T-helper 22 cell (primary cell): ENCODE measurements at regions not wholly inside any gene's neighbourhood (a gene's known extent, or its start where the extent isn't known, plus 50 kb on each side); places are given as distances from the start of the nearest gene placed in this dataset.

Experiments
- DNase-seq: peaks from one replicate; pipeline ENCODE4 v3.0.0-alpha.2; 2020; ENCODE audit warnings: low read depth

DNA sequence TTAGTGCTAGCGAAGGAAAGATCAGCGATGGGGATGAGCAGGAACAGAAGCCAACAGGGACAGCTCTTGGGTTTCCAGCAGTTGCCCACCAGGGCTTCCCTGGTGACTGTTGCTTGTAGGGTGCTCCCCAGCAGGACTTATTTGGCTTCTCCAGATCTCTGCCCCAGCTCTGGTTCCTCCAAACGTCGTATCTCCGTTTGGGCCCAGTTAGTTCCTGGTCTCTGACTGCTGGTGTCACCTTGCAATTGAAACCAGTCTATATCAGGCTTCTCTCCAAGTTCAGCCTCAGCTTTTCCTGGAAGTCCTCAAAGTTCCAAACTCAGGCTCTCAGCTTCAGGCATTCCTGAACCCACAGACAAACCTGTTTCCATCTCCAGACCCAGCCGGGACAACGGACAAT is 70.8 kb upstream of the NXT1 start:
- DNase-seq, result no peak

DNA sequence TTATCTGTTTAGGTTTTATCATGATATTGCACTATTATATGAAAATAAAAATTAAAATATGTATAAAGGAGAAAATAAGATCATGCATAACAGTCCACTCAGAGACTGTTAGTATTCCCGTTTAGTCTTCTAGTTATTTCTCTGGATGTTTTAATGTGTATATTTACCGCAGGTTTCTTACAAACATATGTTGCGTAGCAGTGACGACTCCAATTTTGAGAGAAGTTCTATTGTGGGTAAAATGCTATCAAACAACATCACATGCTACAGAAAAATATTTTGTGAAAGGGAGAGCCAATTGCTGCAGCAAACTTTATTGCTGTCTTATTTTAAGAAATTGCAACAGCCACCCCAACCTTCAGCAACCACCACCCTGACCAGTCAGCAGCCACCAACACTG is 72.4 kb upstream of the NXT1 start:
- no peak for DNase-seq

DNA sequence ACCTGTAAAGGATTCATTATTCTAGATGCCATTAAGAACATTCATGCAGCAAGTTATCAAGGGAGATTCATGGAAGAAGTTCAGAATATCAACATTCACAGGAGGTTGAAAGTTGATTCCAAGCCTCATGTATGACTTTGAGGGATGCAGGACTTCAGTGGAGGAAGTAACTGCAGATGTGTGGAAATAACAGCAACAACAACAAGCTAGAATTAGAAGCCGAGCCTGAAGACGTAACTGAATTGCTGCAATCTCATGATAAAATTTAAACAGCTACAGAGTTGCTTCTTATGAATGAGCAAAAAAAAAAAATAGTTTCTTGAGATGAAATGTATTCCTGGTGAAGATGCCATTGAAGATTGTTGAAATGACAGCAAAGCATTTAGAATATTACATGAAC is 73.3 kb upstream of the NXT1 start:
- DNase-seq, result no peak

GRCh38 chr20:23273776-23274175 is 76.8 kb upstream of the NXT1 start:
- DNase-seq, result no peak

DNA sequence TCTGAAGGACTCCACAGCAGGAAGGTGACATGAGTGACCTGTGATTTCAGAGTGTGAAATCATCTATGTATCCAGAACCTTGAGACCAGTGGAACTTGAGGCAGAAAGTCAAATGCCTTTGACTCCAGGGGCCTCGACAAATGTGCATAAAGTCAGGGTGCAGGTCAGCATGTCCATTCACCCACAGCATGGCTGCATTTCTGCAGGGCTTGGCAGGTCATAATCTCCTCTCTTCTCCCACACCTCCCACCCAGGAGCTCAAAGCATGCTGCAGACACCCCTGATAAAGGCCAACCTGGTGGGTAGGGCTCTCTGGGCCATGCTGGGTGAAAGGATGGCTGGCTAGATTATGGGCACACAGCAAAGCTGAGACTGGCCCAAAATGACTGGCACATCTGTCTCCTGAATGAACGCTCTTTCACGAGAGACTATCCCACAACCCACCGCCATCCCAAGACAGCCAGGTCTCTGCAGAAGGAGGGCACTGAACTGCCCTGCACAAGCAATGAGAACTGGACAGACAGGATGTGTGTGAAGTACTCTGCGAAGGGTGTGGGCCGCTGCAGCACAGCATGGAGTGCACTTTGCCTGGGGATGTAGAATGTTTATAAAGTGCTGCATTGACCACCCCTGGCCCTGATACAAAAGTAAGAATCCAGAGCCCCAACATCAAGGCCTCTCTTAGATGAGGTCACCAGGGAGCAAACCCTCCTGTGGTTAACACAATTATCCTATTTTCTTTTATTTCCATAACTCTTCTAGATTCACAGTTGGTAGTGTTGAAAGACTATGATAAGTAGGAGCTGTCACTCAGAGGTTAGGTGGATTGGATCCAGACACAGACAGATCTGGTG is 78.2 kb upstream of the NXT1 start:
- no peak for DNase-seq

GRCh38 chr20:23270382-23270911 is 80.1 kb upstream of the NXT1 start:
- DNase-seq, result no peak

DNA sequence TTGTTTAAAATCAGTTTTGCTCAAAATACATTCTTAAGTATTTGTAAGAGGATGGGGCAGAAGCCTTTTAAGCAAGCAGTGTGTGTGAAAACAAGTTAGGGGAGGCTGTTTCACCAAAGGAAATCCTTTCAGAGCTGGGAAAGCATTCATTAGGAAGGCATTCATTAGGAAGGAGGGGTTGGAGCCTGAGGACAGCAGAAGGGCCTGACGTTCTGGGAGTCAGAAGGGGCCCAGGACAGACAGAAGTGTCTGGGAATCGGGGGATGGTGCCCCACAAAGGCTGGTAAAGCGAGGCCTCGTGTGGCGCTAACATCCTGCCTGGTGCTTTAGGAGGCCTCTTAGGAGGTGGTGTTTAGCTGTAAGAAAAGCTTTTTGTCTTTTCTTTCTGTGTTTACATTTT is 80.6 kb upstream of the NXT1 start:
- DNase-seq, result no peak

DNA sequence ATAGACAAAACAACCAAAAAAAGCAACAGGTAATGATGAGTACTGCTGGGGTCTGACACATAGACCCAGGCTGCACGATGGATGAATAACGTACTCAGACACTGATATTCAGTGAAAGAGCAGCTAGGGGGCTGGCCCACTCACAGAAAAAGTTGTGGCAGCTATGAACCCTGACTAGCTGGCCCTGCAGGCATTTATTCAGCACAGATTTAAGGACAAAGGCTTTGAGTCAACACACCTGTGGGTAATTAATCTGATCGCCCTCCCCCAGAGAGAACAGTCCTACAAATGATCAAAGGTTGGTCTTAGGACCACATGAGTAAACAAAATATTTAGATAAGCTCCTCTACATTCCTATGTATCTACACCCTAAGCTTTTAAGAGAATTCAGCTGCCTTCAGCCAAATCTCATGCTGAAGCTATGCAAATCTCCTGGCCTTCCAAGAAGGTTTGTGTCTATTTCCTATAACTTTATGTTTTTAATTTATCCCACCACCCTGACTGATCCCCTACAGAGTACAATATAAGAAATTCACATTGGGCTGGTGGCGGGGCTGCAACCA is 81.7 kb upstream of the NXT1 start:
- DNase-seq, result no peak

GRCh38 chr20:23267909-23268308 is 82.7 kb upstream of the NXT1 start:
- no peak for DNase-seq

DNA sequence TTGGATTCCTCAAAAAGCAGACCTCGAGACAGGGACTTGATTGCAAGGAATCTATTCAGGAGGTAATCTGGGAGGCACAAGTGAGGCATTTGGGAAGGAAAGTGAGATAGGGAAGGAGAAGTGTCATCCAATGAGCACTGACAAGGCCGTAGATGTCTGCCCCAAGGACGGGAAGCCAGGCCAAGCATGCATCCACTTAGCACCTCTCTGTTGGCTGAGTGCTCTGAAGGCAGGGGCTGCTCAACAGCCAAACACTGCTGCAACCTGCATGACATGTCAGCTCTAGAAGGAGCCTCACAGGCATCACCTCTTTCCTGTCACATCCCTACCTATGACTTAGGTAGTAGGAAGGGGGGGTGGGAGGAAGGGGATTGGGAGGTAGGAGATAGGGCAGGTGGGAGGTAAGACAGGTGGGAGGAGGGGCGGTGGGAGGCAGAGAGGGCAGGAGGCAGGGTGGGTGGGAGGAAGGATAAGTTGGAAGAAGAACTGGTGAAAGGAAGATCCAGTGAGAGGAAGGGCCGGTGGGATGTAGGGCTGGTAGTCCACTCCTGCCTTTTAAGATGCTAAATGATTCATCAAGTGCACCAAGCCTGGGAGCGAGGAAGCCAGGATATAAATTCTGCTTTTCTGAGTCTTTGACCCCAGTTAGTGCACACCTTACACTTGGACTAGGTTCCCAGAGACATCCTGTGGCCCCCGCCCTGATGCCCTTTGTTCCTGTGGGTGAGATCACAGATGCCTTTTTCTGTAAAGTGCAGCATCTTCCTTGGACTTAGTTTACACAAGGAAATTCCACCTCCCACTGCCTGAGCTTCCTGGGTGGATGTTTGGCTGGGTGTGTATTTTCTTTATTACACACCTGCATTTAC is 83.8 kb upstream of the NXT1 start:
- no peak for DNase-seq

DNA sequence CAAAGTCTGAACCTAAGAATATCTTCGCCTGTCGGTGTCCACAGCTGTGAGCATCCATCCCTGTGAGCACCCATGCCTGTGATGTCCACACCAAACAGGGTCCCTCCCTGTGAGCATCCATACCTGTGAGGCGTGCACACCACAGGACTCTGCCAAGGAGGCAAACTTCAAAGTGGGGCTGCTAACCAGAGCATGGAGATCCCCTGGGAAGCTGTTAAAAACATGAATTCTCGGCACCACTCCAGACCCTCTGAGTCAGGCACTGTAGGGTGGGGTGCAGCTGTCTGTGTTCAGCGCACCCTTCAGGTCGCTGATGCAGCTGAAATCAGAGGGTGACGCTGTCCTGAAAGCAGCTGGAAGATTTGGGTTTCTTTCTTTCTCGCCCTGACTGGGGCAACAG is 85.4 kb upstream of the NXT1 start:
- DNase-seq, result no peak

DNA sequence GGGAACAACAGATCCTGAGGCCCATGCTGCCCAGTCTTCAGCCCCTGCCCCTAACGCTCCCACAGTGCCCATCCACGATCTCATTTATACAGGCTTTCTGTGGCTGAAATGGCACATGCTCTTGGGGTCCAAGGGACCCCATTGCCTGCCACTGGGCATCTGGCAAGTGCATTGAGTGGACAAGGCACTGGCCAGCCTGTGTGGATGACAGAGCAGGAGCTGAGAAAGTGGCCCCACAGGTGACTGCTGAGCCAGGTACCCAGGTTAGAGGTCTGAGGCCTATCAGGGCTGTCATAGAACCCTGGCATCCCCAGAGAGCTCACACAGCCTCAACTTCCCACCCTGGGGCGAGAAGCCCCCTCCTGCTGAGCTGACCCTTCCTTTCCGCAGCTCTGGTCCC is 86.0 kb upstream of the NXT1 start:
- DNase-seq, result no peak

DNA sequence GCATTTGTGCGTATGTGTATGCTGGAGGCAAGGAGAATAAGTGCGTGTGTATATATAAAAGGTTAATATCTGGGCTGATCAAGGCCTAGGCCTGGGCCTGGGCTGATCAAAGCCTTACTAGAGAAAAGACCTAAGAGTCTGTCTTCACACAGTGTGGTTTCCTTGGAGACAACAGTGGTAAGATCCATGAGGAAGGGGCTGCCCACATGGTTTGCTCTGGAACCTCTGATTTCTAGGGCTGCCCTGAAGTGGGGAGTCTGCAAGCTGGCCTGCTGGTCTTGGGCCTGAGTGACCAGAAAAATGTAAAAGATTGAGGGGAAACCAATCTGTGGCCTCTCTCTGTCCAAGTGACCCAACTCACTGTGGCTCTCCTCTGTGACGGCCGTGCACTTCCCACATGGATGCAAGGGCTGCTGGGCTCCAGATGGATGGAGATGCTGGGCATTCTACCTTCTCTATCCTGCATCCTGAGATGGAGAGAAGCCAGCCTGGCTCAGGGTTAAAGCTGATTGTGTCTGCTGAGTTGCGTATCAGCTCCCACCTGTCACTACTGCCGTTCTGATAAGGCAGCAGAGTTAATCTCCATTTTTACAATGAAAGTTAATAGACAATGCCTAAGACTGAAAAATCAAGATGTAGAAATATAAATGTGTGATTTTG is 90.3 kb upstream of the NXT1 start:
- DNase-seq, result no peak

DNA sequence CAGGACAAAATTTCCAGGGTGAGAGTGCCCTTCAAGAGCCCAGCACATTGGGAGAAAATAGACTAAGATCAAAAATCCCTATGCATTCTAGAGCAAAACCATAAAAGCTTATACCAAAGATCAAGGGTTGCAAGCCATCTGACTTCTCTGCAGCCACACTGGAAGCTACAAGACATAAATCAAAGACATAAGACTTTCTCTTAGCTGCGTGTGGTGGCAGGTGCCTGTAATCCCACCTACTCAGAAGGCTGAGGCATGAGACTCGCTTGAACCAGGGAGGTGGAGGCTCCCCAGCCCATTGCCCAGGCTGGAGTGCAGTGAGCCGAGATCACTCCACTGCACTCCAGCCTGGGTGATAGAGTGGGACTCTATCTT is 91.9 kb upstream of the NXT1 start:
- DNase-seq, result no peak

DNA sequence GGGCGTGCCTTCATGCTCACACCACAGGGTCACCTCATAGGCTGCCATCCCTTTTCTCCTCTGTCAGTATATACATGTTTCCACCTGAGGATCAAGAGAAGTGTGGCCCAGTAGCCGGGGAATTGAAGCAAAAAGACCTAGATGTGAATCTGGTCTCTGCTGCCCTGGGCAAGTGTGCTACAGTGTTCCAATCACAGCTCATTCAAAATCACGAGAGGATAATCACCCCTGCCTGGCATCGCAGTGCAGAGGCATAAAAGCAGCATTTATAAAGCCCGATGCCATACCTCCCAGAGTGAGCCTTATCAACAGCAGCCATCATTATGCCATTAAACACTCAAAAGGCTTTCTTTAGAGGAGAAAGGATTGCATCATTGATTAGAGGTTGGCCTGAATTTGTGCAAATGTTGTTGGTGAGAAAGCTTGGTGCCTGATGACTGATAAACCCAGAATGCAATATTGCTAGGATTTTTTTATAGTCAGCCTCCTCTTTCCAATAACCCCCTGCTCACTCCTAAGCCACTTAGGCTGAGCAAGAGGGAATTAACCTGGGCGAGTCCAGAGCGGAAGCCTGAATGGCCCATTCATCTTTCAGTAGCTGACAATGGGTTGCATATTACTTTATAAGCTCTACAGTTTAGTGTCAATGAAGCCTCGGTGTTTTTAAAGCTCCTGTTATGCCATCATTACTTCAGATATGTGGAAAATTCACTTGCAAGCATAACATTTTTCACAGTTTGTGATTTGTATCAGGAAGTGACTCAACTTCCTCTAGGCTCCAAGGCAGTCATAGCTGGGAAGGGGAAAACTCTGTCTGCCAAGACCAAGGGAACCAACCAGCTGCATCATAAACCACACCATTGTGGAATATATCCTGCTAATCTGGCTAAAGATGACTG is 92.5 kb upstream of the NXT1 start:
- no peak for DNase-seq

DNA sequence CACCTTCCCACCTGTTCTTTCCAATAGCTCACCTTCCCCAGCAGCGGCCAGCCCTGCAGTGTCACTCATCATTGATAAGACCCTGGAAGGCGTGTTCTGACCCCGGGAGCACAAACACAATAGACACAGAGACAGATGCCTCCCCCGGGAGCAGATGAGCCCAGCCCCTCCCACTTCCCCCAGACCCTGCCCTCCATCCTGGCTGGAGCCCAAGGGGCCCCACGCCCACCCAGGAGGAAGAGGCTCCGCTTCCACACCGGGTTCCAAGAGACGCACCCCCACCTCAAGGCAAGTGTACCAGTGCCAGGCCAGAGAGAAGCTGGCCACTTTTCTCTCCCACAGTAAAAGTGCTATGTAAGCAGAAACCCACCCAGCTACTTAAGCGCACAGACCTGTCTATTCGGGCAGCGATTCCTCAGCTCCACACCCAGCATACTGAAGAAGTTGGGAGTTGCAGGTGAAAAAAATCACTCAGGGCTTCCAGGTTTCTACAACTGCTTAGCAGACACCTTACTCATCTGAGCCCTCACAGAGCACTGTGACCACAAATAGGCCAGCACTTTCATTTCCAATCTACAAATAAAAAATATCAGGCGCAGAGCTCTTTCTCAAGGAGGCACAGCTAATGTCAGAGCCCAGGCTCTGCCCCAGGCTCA is 93.4 kb upstream of the NXT1 start:
- no peak for DNase-seq

- no peak for DNase-seq
Observed at GRCh38 chr20:23255716-23256385, 94.7 kb upstream of the NXT1 start.

GRCh38 chr20:23255106-23255505 is 95.5 kb upstream of the NXT1 start:
- no peak for DNase-seq

DNA sequence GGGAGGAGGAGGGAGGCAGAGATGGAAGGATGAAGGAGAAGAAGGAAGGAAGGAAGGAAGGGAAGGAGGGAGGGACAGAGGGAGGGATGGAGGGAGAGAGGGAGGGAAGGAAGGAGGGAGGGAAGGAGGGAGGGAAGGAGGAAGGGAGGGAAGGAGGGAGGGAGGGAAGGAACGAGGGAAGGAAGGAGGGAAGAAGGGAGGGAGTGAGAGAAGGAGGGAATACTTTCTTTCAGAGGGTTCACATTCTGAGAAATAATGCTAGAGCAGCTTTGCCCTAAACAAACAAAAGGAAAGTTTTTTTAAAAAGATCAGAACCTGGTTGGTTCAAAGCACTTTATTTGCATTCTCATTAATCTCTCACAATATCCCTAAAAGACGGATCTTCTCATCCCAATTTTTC is 96.1 kb upstream of the NXT1 start:
- DNase-seq, result no peak

DNA sequence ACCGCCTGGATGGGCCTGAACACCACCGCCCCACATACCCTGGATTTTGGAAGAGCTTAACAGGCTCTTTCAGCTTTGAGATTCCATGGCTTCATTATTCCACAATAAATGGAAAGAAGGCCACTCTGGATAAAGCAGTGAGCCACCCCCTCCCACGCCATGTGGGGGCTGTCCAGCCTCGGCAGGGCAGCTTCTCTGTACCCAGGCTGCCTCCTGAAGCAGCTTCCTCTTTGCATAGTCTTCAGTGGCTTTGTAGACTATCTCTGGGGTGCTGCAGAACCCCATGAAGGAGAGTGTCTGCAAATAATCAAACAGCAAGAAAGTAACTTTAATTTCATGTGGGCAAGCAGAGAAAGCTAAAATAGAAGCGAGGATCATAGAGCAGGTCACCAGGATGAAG is 96.6 kb upstream of the NXT1 start:
- DNase-seq, result no peak
